ENCODE measurements at regions not wholly inside any gene's neighbourhood (a gene's known extent, or its start where the extent isn't known, plus 50 kb on each side); places are given as distances from the start of the nearest gene placed in this dataset.

- TF ChIP-seq POLR2A (IDR thresholded peaks at IDR 0.05; ENCODE audit: borderline replicate concordance, extremely low read depth, insufficient read depth, insufficient read length) (no peak), CTCF (IDR thresholded peaks at IDR 0.05 in 2 of 3, conservative IDR thresholded peaks at IDR 0.05 in 1 of 3; ENCODE audit: borderline replicate concordance in 1 of 3, insufficient read depth in 1 of 3, low read depth in 2 of 3, low read length in 2 of 3) (no peak), EZH2 (IDR thresholded peaks at IDR 0.05) (no peak), ZNF274 (IDR thresholded peaks at IDR 0.05; ENCODE audit: low read depth, low read length) (no peak), SIN3A (IDR thresholded peaks at IDR 0.05; ENCODE audit: low read depth) (no peak), ATF3 (IDR thresholded peaks at IDR 0.05) (no peak), POLR2AphosphoS5 (IDR thresholded peaks at IDR 0.05; ENCODE audit: low read depth, low read length) (no peak), CEBPB (IDR thresholded peaks at IDR 0.05; ENCODE audit: low read depth) (no peak), EGR1 (IDR thresholded peaks at IDR 0.05; ENCODE audit: low read depth) (no peak), TCF7L2 (IDR thresholded peaks at IDR 0.05; ENCODE audit: borderline replicate concordance, extremely low read depth, insufficient read depth, insufficient read length) (no peak), SRF (IDR thresholded peaks at IDR 0.05; ENCODE audit: low read depth) (no peak), CBX3 (IDR thresholded peaks at IDR 0.05; ENCODE audit: low read depth) (no peak), RAD21 (IDR thresholded peaks at IDR 0.05; ENCODE audit: low read depth) (no peak)
These were observed 302.8 kb upstream of the UBE2E2 start for GRCh38 chr3:22900296-22900695.
